ENCODE measurements at regions not wholly inside any gene's neighbourhood (a gene's known extent, or its start where the extent isn't known, plus 50 kb on each side); places are given as distances from the start of the nearest gene placed in this dataset.

- H3K4me3 ChIP-seq (ENCODE audit: low read depth, low read length), result no peak overlapping the region
- no peaks in the 10 kb centered on the region for H3K36me3 ChIP-seq (replicated peaks)
- in situ Hi-C loops (cut with HindIII; ENCODE audit: low pct_ligation_motif_present, low sequenced_read_pairs), result no loop called here
- H3K27ac ChIP-seq, result no peak overlapping the region
- no peak for TF ChIP-seq CTCF (IDR thresholded peaks at IDR 0.05; ENCODE audit: low read depth, low read length, missing control alignments)
- no peak for DNase-seq
- no peaks in the 10 kb centered on the region for H3K27me3 ChIP-seq (replicated peaks)
Measured at GRCh38 chrX:140318296-140318695, 186.6 kb downstream of the SOX3 start.

GRCh38 chrX:140317462-140317861 is 187.4 kb downstream of the SOX3 start:
- Histone ChIP-seq H3K36me3 (replicated peaks) (no peaks in the 10 kb centered on the region), H3K27ac (no peak overlapping the region), H3K27me3 (replicated peaks) (no peaks in the 10 kb centered on the region), H3K4me3 (ENCODE audit: low read depth, low read length) (no peak overlapping the region)
- no peak for TF ChIP-seq CTCF (IDR thresholded peaks at IDR 0.05; ENCODE audit: low read depth, low read length, missing control alignments)
- no peak for DNase-seq
- in situ Hi-C loops (cut with HindIII; ENCODE audit: low pct_ligation_motif_present, low sequenced_read_pairs), result no loop called here

GRCh38 chrX:140298960-140299825 is 205.7 kb downstream of the SOX3 start:
- no peaks in the 10 kb centered on the region for H3K27me3 ChIP-seq (replicated peaks)
- H3K4me3 ChIP-seq (ENCODE audit: low read depth, low read length), result no peak overlapping the region
- no peak for TF ChIP-seq CTCF (IDR thresholded peaks at IDR 0.05; ENCODE audit: low read depth, low read length, missing control alignments)
- in situ Hi-C loops (cut with HindIII; ENCODE audit: low pct_ligation_motif_present, low sequenced_read_pairs), result no loop called here
- H3K36me3 ChIP-seq (replicated peaks), result no peaks in the 10 kb centered on the region
- DNase-seq, result no peak
- H3K27ac ChIP-seq, result no peak overlapping the region

- Histone ChIP-seq H3K36me3 (replicated peaks) (no peaks in the 10 kb centered on the region), H3K4me3 (ENCODE audit: low read depth, low read length) (no peak overlapping the region), H3K27ac (no peak overlapping the region), H3K27me3 (replicated peaks) (no peaks in the 10 kb centered on the region)
- no peak for DNase-seq
- in situ Hi-C loops (cut with HindIII; ENCODE audit: low pct_ligation_motif_present, low sequenced_read_pairs), result no loop called here
- no peak for TF ChIP-seq CTCF (IDR thresholded peaks at IDR 0.05; ENCODE audit: low read depth, low read length, missing control alignments)
Measured at GRCh38 chrX:140297273-140297672, 207.6 kb downstream of the SOX3 start.

GRCh38 chrX:140292961-140293360 is 211.9 kb downstream of the SOX3 start:
- Histone ChIP-seq H3K27ac (no peak overlapping the region), H3K27me3 (replicated peaks) (no peaks in the 10 kb centered on the region), H3K4me3 (ENCODE audit: low read depth, low read length) (no peak overlapping the region), H3K36me3 (replicated peaks) (no peaks in the 10 kb centered on the region)
- in situ Hi-C loops (cut with HindIII; ENCODE audit: low pct_ligation_motif_present, low sequenced_read_pairs), result no loop called here
- no peak for DNase-seq
- TF ChIP-seq CTCF (IDR thresholded peaks at IDR 0.05; ENCODE audit: low read depth, low read length, missing control alignments), result no peak

GRCh38 chrX:140292188-140292587 is 212.7 kb downstream of the SOX3 start:
- no peak overlapping the region for H3K27ac ChIP-seq
- no peaks in the 10 kb centered on the region for H3K27me3 ChIP-seq (replicated peaks)
- in situ Hi-C loops (cut with HindIII; ENCODE audit: low pct_ligation_motif_present, low sequenced_read_pairs), result no loop called here
- H3K36me3 ChIP-seq (replicated peaks), result no peaks in the 10 kb centered on the region
- H3K4me3 ChIP-seq (ENCODE audit: low read depth, low read length), result no peak overlapping the region
- DNase-seq, result no peak
- TF ChIP-seq CTCF (IDR thresholded peaks at IDR 0.05; ENCODE audit: low read depth, low read length, missing control alignments), result no peak
